ENCODE measurements at regions not wholly inside any gene's neighbourhood (a gene's known extent, or its start where the extent isn't known, plus 50 kb on each side); places are given as distances from the start of the nearest gene placed in this dataset.

DNA sequence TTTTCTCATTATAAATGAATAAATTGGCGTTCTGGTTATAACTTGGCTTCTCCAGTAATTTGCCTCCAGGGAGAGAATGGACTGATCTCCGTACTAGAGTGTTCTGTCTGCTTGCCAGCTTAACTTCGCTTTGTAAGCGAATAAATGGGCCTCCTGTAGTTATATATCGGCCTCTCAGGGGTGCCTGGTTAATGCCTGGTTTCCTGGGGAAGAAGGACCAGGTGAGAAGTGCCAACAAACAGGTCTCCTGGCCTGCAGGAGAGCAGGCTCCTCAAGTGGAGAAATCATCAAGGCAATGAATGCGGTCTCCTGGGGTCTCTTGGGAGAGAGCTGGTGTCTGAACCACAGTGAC is 107.4 kb upstream of the SERBP1 start:
- H3K4me3 ChIP-seq (ENCODE audit: low read depth, low read length): no peak overlapping the region
- TF ChIP-seq, protein P1, sequence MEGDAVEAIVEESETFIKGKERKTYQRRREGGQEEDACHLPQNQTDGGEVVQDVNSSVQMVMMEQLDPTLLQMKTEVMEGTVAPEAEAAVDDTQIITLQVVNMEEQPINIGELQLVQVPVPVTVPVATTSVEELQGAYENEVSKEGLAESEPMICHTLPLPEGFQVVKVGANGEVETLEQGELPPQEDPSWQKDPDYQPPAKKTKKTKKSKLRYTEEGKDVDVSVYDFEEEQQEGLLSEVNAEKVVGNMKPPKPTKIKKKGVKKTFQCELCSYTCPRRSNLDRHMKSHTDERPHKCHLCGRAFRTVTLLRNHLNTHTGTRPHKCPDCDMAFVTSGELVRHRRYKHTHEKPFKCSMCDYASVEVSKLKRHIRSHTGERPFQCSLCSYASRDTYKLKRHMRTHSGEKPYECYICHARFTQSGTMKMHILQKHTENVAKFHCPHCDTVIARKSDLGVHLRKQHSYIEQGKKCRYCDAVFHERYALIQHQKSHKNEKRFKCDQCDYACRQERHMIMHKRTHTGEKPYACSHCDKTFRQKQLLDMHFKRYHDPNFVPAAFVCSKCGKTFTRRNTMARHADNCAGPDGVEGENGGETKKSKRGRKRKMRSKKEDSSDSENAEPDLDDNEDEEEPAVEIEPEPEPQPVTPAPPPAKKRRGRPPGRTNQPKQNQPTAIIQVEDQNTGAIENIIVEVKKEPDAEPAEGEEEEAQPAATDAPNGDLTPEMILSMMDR (IDR thresholded peaks at IDR 0.05; ENCODE audit: insufficient read depth, low read depth, low read length): no peak
- DNase-seq (ENCODE audit: low read depth): no peak

DNA sequence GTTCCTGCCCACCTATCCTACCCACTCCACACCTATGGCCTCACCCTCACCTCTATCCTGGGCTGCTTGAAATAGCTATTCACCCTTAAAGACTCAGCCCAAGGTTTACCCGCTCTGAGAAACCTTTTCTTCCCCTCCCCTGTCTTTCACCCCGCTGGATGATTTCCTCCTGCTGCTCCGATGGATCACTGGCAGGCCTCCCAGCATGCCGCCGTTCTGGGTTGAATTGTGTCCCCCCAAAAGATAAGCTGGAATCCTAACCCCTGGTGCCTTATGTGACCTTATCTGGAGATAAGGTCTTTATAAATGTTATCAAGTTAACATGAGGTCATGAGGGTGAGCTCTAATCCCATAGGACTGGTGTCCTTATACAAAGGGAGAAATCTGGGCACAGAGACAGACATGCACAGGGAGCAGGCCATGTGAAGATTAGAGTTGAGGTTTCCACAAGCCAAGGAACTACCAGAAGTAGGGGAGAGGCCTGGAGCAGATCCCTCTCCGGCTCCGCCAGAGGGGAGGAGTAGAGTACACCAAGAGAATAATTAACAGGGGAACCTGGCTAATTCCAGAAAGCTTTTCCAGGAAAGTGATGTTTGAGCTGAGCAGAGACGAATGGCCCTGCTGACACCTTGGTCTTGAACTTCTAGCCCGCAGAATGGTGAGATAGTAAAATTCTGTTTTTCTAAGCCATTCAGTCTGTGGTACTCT is 110.0 kb upstream of the SERBP1 start:
- no peak overlapping the region for H3K4me3 ChIP-seq (ENCODE audit: low read depth, low read length)
- TF ChIP-seq, protein P1 (IDR thresholded peaks at IDR 0.05; ENCODE audit: insufficient read depth, low read depth, low read length): no peak
- no peak for DNase-seq (ENCODE audit: low read depth)

DNA sequence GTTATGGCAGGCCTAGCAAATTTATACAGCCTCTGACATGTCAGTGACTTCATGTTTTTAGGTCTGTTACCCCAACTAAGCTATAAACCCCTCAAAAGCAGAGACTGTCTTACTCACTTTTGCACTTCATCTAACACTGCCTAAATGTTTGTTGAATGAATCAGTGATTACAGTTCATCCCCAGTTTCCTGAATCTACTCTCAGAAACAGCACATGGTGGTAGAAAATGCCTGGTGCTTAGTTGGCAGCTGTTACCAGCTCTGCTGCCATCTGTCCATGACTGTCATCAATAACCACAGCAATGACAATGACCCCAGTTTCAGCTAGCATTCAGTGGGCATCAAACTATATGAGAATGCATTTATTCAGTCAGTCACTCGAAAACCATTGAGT is 110.5 kb upstream of the SERBP1 start:
- TF ChIP-seq, protein P1 (IDR thresholded peaks at IDR 0.05; ENCODE audit: insufficient read depth, low read depth, low read length): no peak
- DNase-seq (ENCODE audit: low read depth): no peak
- H3K4me3 ChIP-seq (ENCODE audit: low read depth, low read length): no peak overlapping the region

DNA sequence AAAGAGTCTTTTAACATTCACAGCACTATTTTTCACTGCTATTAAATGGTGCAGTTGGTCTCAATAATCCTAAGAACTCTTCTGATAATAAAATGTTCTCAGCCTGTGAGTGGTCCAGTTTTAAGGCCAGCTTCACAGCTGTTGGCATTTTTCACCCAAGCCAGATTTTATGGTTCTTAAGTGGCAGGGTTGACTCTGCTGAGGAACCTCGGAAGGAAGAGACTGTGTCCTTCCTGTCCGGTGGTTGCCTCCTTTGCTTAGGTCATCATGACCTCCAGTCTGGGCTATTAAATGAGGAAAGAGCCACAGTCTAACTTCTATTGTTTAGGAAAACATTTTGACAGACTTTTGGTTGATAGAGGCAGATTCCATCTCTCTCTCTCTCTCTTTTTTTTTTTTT is 112.5 kb upstream of the SERBP1 start:
- TF ChIP-seq, protein P1 (IDR thresholded peaks at IDR 0.05; ENCODE audit: insufficient read depth, low read depth, low read length): no peak

DNA sequence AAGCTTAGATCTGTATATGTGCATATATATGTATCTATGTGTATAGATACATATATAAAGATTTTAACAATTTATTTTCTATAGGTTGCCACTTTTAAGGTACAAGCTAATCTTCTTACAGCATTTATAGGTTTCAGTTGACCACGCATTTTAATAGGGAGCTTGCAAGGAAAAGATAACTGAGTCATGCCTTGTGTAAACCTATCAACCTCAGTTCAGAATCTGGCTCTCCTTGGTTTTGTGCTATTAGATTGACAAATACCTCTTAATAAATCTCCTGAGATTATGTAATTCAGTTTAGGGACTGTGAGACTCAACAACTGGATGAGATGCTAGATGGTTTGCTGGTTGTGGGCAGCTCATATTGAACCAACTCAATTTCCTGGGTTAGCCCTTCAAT is 114.7 kb upstream of the SERBP1 start:
- peak; percentile 53 for DNase-seq (ENCODE audit: low read depth)
- H3K4me3 ChIP-seq (ENCODE audit: low read depth, low read length): no peak overlapping the region
- TF ChIP-seq, protein P1 (IDR thresholded peaks at IDR 0.05; ENCODE audit: insufficient read depth, low read depth, low read length): no peak

More for the DNA sequence above, 112.5 kb upstream of the SERBP1 start:
- H3K4me3 ChIP-seq (ENCODE audit: low read depth, low read length): no peak overlapping the region
- no peak for DNase-seq (ENCODE audit: low read depth)

DNA sequence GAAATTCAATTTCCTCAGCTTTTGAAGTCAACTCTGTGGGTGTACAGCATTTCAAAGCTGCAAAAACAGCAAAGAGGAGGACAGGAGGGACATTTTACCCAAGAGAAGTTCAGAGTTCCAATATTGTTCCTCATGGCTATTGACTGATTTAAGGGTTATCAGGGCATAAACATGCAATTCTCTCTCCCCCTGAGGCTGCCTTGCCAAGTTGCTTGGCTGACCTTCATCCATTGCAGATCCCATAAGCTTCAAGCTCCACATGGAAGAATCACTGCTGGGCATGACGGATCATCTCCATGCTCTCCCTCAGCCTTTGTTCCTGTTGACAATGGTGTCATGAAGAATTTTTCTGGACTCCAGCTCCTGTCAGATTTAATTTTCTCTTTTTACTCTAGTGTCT is 115.2 kb upstream of the SERBP1 start:
- TF ChIP-seq, protein P1 (IDR thresholded peaks at IDR 0.05; ENCODE audit: insufficient read depth, low read depth, low read length): no peak

DNA sequence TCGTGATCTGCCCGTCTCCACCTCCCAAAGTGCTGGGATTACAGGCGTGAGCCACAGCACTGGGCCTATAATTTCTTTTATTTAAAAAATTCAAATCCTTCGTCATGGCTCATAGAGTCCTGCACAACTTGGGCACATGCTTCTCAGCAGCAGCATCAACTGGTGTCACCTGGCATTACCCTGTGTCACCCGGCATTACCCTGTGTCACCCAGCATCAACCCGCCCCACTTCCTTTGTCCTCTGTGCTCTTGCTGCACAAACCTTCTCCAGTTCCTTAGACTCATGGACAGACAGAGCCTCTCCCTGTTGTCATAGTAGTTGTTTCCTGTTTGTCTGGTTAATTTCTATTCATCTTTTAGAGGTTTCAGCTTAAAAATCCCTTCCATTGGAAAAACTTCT is 121.2 kb upstream of the SERBP1 start:
- no peak overlapping the region for H3K4me3 ChIP-seq (ENCODE audit: low read depth, low read length)
- TF ChIP-seq, protein P1 (IDR thresholded peaks at IDR 0.05; ENCODE audit: insufficient read depth, low read depth, low read length): no peak
- DNase-seq (ENCODE audit: low read depth): no peak

More for the DNA sequence above, 115.2 kb upstream of the SERBP1 start:
- H3K4me3 ChIP-seq (ENCODE audit: low read depth, low read length): no peak overlapping the region
- DNase-seq (ENCODE audit: low read depth): no peak
